Esophagus muscularis mucosa (tissue), 4 donors: ENCODE measurements at regions not wholly inside any gene's neighbourhood (a gene's known extent, or its start where the extent isn't known, plus 50 kb on each side); places are given as distances from the start of the nearest gene placed in this dataset.

Source experiments
- DNase-seq: peaks from one replicate; pipeline ENCODE4 v3.0.0-alpha.2; 2017; ENCODE audit errors: extremely low spot score
- H3K27ac ChIP-seq, 4 donors: fragments of 200-600 bp; sonication (generic); replicated peaks in 1 of 4; 1 replicate in 3 of 4; 2 replicates in 1 of 4; pipeline ENCODE4 v1.5.1; 2016 to 2019; ENCODE audit warnings: mild to moderate bottlenecking in 1 of 4
- H3K27me3 ChIP-seq, 4 donors: fragments of 200-600 bp; sonication (generic); one replicate each; pipeline versions ENCODE4 v1.5.1 to v1.6.0; 2016 to 2019
- H3K36me3 ChIP-seq, 4 donors: fragments of 200-600 bp; sonication (generic); one replicate each; pipeline ENCODE4 v1.5.1; 2016 to 2019
- H3K4me1 ChIP-seq, 4 donors: fragments of 200-600 bp; sonication (generic); one replicate each; pipeline ENCODE4 v1.5.1; 2016 to 2019
- H3K4me3 ChIP-seq, 4 donors: fragments of 200-600 bp; sonication (generic); 1 replicate in 2 of 4; 2 replicates in 2 of 4; pipeline ENCODE4 v1.5.1; 2016 to 2019; ENCODE audit warnings: mild to moderate bottlenecking in 4 of 4, moderate library complexity in 1 of 4
- H3K9me3 ChIP-seq, 4 donors: fragments of 200-600 bp; sonication (generic); 1 replicate in 3 of 4; 2 replicates in 1 of 4; pipeline ENCODE4 v1.5.1; 2016 to 2019
- CTCF ChIP-seq, 3 experiments: fragments of 200-600 bp in 2 of 3; fragments of 450-650 bp in 1 of 3; sonication (generic) in 2 of 3; IDR thresholded peaks; one replicate each; pipeline ENCODE4 v1.5.1; 2017 to 2019; ENCODE audit warnings: antibody characterized with exemption in 3 of 3, mild to moderate bottlenecking in 2 of 3, moderate library complexity in 1 of 3
- EP300 ChIP-seq: sonication (generic); formaldehyde crosslinking; IDR thresholded peaks from one replicate; pipeline ENCODE4 v1.6.1; 2017; ENCODE audit warnings: antibody characterized with exemption
- POLR2A ChIP-seq: fragments of 450-650 bp; IDR thresholded peaks from one replicate; pipeline ENCODE4 v1.6.1; 2017; ENCODE audit warnings: antibody characterized with exemption, moderate library complexity, mild to moderate bottlenecking, low read depth
- POLR2AphosphoS5 ChIP-seq, 2 donors: sonication (generic); formaldehyde crosslinking; IDR thresholded peaks; one replicate each; pipeline ENCODE4 v1.6.1; 2017; ENCODE audit warnings: antibody characterized with exemption in 2 of 2
- WGBS: methylation state at CpG from one replicate; pipeline ENCODE4 v1.1.5; 2018; 5-methylcytosine and 5-hydroxymethylcytosine counted together
- intact Hi-C: fragments of 100-400 bp; cut with DNase I; formaldehyde crosslinking; loops from one replicate; pipeline ENCODE4 v1.15.1; 2023
- small RNA-seq, 3 donors: library from RNA; depleted of rRNA; stranded (forward); fragments of <200 nt; gene quantifications; one replicate each; pipeline ENCODE3, GENCODE V24; 2016

DNA sequence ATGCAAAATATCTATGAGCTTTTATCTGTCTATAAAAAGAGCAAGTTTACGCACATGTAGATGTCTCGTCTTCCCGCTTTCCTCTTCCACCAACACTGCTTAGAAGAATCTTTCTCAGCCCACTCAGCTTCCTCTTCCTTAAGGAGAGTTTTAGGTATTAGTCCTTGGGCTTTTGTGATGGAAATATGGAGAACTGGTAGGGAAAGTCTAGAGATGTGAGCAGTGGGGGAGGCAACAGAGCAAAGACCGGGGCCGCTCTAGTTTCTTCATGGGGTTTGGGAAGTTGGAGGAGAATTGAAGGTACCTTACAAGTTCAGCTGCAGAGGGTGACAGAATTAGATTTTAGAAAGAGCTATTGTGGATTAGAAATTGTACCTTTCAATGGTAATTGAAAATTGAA lies 56.3 kb upstream of the CPNE8 start:
- Histone ChIP-seq H3K27ac (no peak overlapping the region), H3K36me3 (no peaks in the 10 kb centered on the region), H3K27me3 (no peaks in the 10 kb centered on the region), H3K4me1 (no peaks in the 10 kb centered on the region), H3K4me3 (no peak overlapping the region), H3K9me3 (no peaks in the 10 kb centered on the region)
- no peak for TF ChIP-seq POLR2AphosphoS5 (IDR thresholded peaks at IDR 0.05)
- intact Hi-C loops, result no loop called here
- WGBS, result 81% methylated on average over 5 of the region's 5 CpGs
- no peak for DNase-seq

- no peaks in the 10 kb centered on the region for H3K27me3 ChIP-seq
- H3K9me3 ChIP-seq, result no peaks in the 10 kb centered on the region
- H3K27ac ChIP-seq, result no peak overlapping the region
- H3K4me1 ChIP-seq, result no peaks in the 10 kb centered on the region
- intact Hi-C loops, result no loop called here
- H3K4me3 ChIP-seq, result no peak overlapping the region
- WGBS, result 55% methylated on average over 1 of the region's 1 CpG
- TF ChIP-seq POLR2A (no peak), EP300 (no peak), POLR2AphosphoS5 (IDR thresholded peaks at IDR 0.05) (no peak), CTCF (IDR thresholded peaks at IDR 0.05) (no peak)
- H3K36me3 ChIP-seq, result no peaks in the 10 kb centered on the region
- no peak for DNase-seq
Observed at GRCh38 chr12:38961012-38961411, 55.6 kb upstream of the CPNE8 start.

DNA sequence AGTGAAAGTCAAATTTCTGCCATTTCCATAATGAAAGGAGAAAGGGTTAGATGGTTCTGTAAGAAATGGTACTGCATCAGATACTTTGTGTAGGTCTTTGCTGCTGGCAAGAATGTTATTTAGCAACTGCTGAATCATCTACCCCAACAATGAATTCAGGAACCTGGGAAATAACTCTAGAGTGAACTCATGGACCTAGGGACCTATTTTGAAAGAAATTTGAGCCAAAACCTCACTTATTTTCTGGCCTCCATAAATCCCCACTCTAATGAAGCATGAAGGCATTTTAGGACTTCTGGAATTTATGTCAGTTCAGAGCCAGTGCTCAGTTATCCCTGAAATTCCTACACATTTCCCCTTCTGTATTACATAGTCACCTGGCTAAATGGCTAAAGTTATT lies 50.9 kb upstream of the CPNE8 start:
- Histone ChIP-seq H3K27ac (no peak overlapping the region), H3K9me3 (no peaks in the 10 kb centered on the region), H3K36me3 (no peaks in the 10 kb centered on the region), H3K4me3 (no peak overlapping the region), H3K27me3 (no peaks in the 10 kb centered on the region), H3K4me1 (no peaks in the 10 kb centered on the region)
- intact Hi-C loops, result no loop called here
- TF ChIP-seq POLR2A, result no peak
- no peak for TF ChIP-seq CTCF (IDR thresholded peaks at IDR 0.05)
- TF ChIP-seq POLR2AphosphoS5 (IDR thresholded peaks at IDR 0.05), result no peak
- DNase-seq, result no peak

Small RNA genes in the stretch of these regions (small RNA-seq; reads per million reads assigned to genes)
- gene AC084373.1, result 0 reads per million in 3 donors
